Dendritic cell treated with granulocyte-macrophage colony-stimulating factor and Interleukin-4, amounts not matched to agents 40 ng/mL and 50 ng/mL, for 4 days (primary cell): ENCODE measurements at regions not wholly inside any gene's neighbourhood (a gene's known extent, or its start where the extent isn't known, plus 50 kb on each side); places are given as distances from the start of the nearest gene placed in this dataset.
"Not testable (repeated sequence)": the region's sequence is repeated elsewhere in the genome, so short reads cannot be mapped to it uniquely, and the experiment has no call there.

ENCODE experiments used
- H3K27ac Mint-ChIP-seq: one replicate; pipeline ENCODE4 v1.8.0; 2022; ENCODE audit warnings: mild to moderate bottlenecking, mixed read lengths
- H3K27me3 Mint-ChIP-seq: one replicate; pipeline ENCODE4 v1.8.0; 2022; ENCODE audit warnings: mild to moderate bottlenecking, mixed read lengths
- H3K36me3 Mint-ChIP-seq: one replicate; pipeline ENCODE4 v1.8.0; 2022; ENCODE audit warnings: low read depth, mixed read lengths
- H3K4me1 Mint-ChIP-seq: one replicate; pipeline ENCODE4 v1.8.0; 2022; ENCODE audit warnings: low read depth, mixed read lengths
- H3K4me3 Mint-ChIP-seq: one replicate; pipeline ENCODE4 v1.8.0; 2022; ENCODE audit warnings: mild to moderate bottlenecking, moderate library complexity, mixed read lengths
- H3K9me3 Mint-ChIP-seq: one replicate; pipeline ENCODE4 v1.8.0; 2022; ENCODE audit warnings: mixed read lengths
- intact Hi-C: fragments of 100-400 bp; cut with micrococcal nuclease; formaldehyde crosslinking; loops from one replicate; pipeline ENCODE4 v1.15.0; 2022

DNA sequence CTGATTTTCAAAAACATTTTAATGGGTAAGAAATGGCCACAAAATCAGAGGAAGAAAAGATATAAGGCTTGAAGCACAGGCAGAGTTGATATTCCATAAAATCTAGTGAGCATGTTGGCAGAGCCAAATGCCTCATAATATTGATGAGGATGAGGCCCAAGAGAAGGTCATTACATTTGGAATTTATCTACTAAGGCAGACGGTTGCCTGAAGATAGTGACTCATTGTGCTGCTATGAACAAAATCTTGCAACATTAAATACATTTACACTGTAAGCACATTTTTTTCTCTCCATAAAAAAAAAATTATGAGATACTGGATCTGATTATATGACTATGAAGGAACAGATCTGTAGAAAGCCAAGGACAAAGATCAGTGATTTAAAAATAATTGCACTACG, 881.4 kb upstream of the CHORDC1 start:
- no peaks in the 10 kb centered on the region for H3K36me3 Mint-ChIP-seq
- H3K27me3 Mint-ChIP-seq, result no peaks in the 10 kb centered on the region
- no peak overlapping the region for H3K4me3 Mint-ChIP-seq
- H3K27ac Mint-ChIP-seq, result no peak overlapping the region
- no peaks in the 10 kb centered on the region for H3K9me3 Mint-ChIP-seq
- no peaks in the 10 kb centered on the region for H3K4me1 Mint-ChIP-seq
- intact Hi-C loops, result no loop called here

DNA sequence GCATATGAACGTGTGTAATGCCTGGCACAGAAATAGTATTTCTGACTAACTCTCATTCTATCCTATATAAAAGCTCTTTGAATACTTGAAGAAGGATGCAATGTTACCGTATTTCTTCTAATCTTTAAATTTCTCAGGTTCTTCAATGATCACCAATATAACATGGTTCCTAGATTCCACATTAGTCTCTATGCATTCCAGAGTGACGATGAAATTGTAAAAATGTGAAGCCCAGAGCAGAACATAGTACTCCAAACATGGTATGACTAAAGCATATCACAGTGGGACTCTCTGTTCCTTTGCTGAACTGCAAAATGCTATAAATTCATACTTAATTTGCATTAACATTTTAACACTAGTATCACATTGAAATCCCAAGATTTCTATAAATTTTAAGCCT, 877.6 kb upstream of the CHORDC1 start:
- Mint-ChIP-seq H3K36me3 (no peaks in the 10 kb centered on the region), H3K4me3 (no peak overlapping the region), H3K27ac (no peak overlapping the region), H3K4me1 (no peaks in the 10 kb centered on the region), H3K9me3 (no peaks in the 10 kb centered on the region), H3K27me3 (no peaks in the 10 kb centered on the region)
- intact Hi-C loops, result no loop called here

GRCh38 chr11:91097083-91097482, 874.2 kb upstream of the CHORDC1 start:
- Mint-ChIP-seq H3K27ac (no peak overlapping the region), H3K27me3 (no peaks in the 10 kb centered on the region), H3K4me1 (no peaks in the 10 kb centered on the region), H3K4me3 (no peak overlapping the region), H3K36me3 (no peaks in the 10 kb centered on the region), H3K9me3 (no peaks in the 10 kb centered on the region)
- intact Hi-C loops, result no loop called here

DNA sequence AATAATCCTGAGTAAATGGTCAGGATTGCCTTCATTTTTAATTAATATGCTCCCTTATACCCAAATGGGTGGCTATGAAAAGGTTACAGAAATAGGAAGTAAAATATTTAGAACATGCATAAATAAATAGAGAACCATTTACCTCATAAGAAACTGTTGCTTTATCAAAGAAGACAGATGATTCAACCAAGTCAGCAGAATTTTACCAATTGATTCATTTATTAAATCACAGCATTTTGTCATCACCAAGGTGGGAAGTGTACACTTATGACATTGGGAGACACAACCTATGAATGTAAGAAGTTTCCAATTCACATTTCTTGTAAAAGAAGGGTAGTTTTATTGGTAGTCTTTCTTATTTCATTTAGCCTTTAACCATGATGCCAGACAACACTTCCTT, 870.3 kb upstream of the CHORDC1 start:
- no peak overlapping the region for H3K4me3 Mint-ChIP-seq
- H3K27ac Mint-ChIP-seq, result no peak overlapping the region
- H3K4me1 Mint-ChIP-seq, result no peaks in the 10 kb centered on the region
- no peaks in the 10 kb centered on the region for H3K36me3 Mint-ChIP-seq
- intact Hi-C loops, result no loop called here
- no peaks in the 10 kb centered on the region for H3K27me3 Mint-ChIP-seq
- H3K9me3 Mint-ChIP-seq, result no peaks in the 10 kb centered on the region

GRCh38 chr11:91091563-91091962, 868.7 kb upstream of the CHORDC1 start:
- Mint-ChIP-seq H3K27me3 (no peaks in the 10 kb centered on the region), H3K36me3 (no peaks in the 10 kb centered on the region), H3K9me3 (no peaks in the 10 kb centered on the region), H3K4me1 (no peaks in the 10 kb centered on the region), H3K4me3 (no peak overlapping the region), H3K27ac (no peak overlapping the region)
- intact Hi-C loops, result no loop called here

- H3K27ac Mint-ChIP-seq, result no peak overlapping the region
- peaks cover 24% of the 10 kb centered on the region for H3K9me3 Mint-ChIP-seq
- intact Hi-C loops, result no loop called here
- no peaks in the 10 kb centered on the region for H3K27me3 Mint-ChIP-seq
- no peaks in the 10 kb centered on the region for H3K36me3 Mint-ChIP-seq
- H3K4me1 Mint-ChIP-seq, result no peaks in the 10 kb centered on the region
- no peak overlapping the region for H3K4me3 Mint-ChIP-seq
These were observed 863.2 kb upstream of the CHORDC1 start for GRCh38 chr11:91086028-91086427.

DNA sequence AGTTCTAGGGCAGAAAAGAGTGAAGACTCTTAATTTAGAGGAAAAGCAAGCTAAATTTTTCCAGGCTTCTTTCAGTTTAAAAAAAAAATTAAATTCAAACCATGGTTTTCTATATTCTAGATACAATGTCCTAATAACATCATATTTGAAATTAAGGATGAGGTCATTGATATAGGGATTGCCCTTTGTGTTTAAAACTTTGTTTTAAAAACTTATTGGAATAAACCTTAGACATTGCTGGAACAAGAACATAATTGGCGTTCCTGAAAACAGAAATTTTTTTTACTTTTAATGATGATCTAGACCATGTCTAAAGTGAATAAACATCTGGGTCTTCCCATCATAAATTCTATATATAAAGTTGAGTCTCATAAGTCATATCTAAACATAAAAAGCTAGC, 859.4 kb upstream of the CHORDC1 start:
- H3K36me3 Mint-ChIP-seq, result no peaks in the 10 kb centered on the region
- H3K9me3 Mint-ChIP-seq, result peaks cover 24% of the 10 kb centered on the region
- H3K27me3 Mint-ChIP-seq, result no peaks in the 10 kb centered on the region
- peaks cover 9% of the 10 kb centered on the region for H3K4me1 Mint-ChIP-seq
- H3K27ac Mint-ChIP-seq, result no peak overlapping the region
- intact Hi-C loops, result no loop called here
- no peak overlapping the region for H3K4me3 Mint-ChIP-seq

DNA sequence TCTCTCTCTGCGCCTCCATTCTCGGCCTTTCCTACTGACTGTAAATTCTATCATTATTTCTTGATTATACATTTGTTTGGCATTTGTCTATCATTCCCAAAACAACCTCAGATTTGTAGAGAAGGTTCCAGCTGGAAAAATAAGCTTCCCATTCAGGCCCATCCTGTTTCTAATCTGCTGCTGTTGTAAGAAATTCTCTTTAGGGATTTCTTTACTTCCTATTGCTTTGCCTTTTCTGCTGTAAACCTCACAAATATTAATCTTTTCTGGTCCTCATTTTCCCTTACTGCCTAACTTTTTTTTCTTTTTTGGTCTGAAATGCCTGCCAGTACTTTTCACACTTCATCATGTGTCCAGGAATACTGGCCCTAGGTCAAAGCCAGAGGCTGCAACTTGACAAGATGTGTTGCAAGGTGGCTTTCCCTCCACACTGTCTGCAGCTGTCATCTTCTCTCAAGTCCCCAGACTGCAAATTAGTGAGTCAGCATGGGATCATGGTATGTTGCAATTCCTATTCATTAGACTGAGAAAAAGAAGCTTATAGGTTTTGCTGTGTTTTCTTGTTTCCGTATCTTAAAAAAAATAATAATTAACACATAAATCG, 858.7 kb upstream of the CHORDC1 start:
- H3K27ac Mint-ChIP-seq, result no peak overlapping the region
- intact Hi-C loops, result no loop called here
- peaks cover 9% of the 10 kb centered on the region for H3K4me1 Mint-ChIP-seq
- no peaks in the 10 kb centered on the region for H3K27me3 Mint-ChIP-seq
- H3K4me3 Mint-ChIP-seq, result no peak overlapping the region
- H3K9me3 Mint-ChIP-seq, result peaks cover 24% of the 10 kb centered on the region
- no peaks in the 10 kb centered on the region for H3K36me3 Mint-ChIP-seq

DNA sequence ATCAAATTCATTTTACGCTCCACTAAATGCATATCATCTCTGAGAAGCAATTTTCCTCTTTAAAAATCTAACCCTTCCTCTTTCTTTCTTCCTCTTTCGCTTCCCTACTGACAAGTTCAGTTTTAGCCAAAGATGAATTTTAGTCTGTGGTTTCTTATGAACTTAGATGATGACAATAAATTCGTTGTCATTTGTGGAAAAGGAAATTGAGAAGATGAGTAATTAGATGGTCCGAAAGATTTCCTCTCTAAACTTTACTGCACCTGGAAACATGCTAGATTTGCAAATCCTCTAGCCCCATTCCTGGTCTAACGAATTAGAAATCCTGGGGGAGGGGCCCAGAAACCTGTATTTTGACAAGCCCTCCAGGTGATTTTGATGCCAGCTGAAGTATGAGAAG, 855.4 kb upstream of the CHORDC1 start:
- Mint-ChIP-seq H3K4me1 (peaks cover 9% of the 10 kb centered on the region), H3K9me3 (peaks cover 6% of the 10 kb centered on the region), H3K27ac (no peak overlapping the region), H3K27me3 (no peaks in the 10 kb centered on the region), H3K36me3 (no peaks in the 10 kb centered on the region), H3K4me3 (no peak overlapping the region)
- intact Hi-C loops, result no loop called here

GRCh38 chr11:91075032-91075695, 852.3 kb upstream of the CHORDC1 start:
- Mint-ChIP-seq H3K36me3 (no peaks in the 10 kb centered on the region), H3K9me3 (no peaks in the 10 kb centered on the region), H3K4me3 (no peak overlapping the region), H3K4me1 (peaks cover 9% of the 10 kb centered on the region), H3K27ac (no peak overlapping the region), H3K27me3 (no peaks in the 10 kb centered on the region)
- intact Hi-C loops, result no loop called here

GRCh38 chr11:91067666-91068065, 844.8 kb upstream of the CHORDC1 start:
- H3K27me3 Mint-ChIP-seq, result no peaks in the 10 kb centered on the region
- H3K4me3 Mint-ChIP-seq, result no peak overlapping the region
- no peaks in the 10 kb centered on the region for H3K36me3 Mint-ChIP-seq
- intact Hi-C loops, result no loop called here
- H3K27ac Mint-ChIP-seq, result no peak overlapping the region
- H3K9me3 Mint-ChIP-seq, result no peaks in the 10 kb centered on the region
- no peaks in the 10 kb centered on the region for H3K4me1 Mint-ChIP-seq

GRCh38 chr11:91066456-91067047, 843.7 kb upstream of the CHORDC1 start:
- Mint-ChIP-seq H3K4me1 (no peaks in the 10 kb centered on the region), H3K36me3 (no peaks in the 10 kb centered on the region), H3K4me3 (no peak overlapping the region), H3K27ac (no peak overlapping the region), H3K27me3 (no peaks in the 10 kb centered on the region), H3K9me3 (no peaks in the 10 kb centered on the region)
- intact Hi-C loops, result no loop called here

- H3K27ac Mint-ChIP-seq, H3K36me3 Mint-ChIP-seq, H3K4me3 Mint-ChIP-seq, H3K4me1 Mint-ChIP-seq, H3K27me3 Mint-ChIP-seq, intact Hi-C loops: not testable (repeated sequence)
- peaks cover 24% of the 10 kb centered on the region for H3K9me3 Mint-ChIP-seq
These were observed 840.5 kb upstream of the CHORDC1 start for GRCh38 chr11:91063399-91063798.

DNA sequence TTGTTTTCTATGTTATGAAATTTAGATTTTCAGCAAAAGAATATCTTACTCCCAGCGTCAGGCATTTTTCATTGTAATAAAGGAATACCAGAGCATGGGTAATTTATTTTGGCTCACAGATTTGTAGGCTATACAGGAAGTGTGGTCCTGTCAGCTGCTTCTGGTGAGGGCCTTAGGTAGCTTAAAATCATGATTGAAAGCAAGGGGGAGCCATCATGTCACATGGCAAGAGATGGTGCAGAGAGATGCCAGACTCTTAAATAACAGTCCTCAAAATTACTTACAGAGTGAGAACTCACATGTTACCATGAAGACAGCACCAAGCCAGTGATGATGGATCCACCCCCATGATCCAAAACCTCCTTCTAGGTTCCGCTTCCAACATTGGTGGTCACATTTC, 825.0 kb upstream of the CHORDC1 start:
- no peak overlapping the region for H3K4me3 Mint-ChIP-seq
- H3K27me3 Mint-ChIP-seq, result no peaks in the 10 kb centered on the region
- intact Hi-C loops, result no loop called here
- H3K9me3 Mint-ChIP-seq, result no peaks in the 10 kb centered on the region
- no peaks in the 10 kb centered on the region for H3K4me1 Mint-ChIP-seq
- no peaks in the 10 kb centered on the region for H3K36me3 Mint-ChIP-seq
- H3K27ac Mint-ChIP-seq, result no peak overlapping the region

- Mint-ChIP-seq H3K9me3 (no peaks in the 10 kb centered on the region), H3K4me3 (no peak overlapping the region), H3K27me3 (no peaks in the 10 kb centered on the region), H3K27ac (no peak overlapping the region), H3K4me1 (no peaks in the 10 kb centered on the region), H3K36me3 (no peaks in the 10 kb centered on the region)
- intact Hi-C loops, result no loop called here
These were observed 823.4 kb upstream of the CHORDC1 start for GRCh38 chr11:91046261-91046660.
